VCaP (cell line): ENCODE measurements at regions not wholly inside any gene's neighbourhood (a gene's known extent, or its start where the extent isn't known, plus 50 kb on each side); places are given as distances from the start of the nearest gene placed in this dataset.

Experiments used
- H3K27ac ChIP-seq: fragments of 450-650 bp; 2 replicates; pipeline ENCODE4 v1.5.1; 2017
- CTCF ChIP-seq: fragments of 450-650 bp; conservative IDR thresholded peaks from 2 replicates; pipeline ENCODE4 v1.5.1; 2017; ENCODE audit warnings: mild to moderate bottlenecking, moderate library complexity

DNA sequence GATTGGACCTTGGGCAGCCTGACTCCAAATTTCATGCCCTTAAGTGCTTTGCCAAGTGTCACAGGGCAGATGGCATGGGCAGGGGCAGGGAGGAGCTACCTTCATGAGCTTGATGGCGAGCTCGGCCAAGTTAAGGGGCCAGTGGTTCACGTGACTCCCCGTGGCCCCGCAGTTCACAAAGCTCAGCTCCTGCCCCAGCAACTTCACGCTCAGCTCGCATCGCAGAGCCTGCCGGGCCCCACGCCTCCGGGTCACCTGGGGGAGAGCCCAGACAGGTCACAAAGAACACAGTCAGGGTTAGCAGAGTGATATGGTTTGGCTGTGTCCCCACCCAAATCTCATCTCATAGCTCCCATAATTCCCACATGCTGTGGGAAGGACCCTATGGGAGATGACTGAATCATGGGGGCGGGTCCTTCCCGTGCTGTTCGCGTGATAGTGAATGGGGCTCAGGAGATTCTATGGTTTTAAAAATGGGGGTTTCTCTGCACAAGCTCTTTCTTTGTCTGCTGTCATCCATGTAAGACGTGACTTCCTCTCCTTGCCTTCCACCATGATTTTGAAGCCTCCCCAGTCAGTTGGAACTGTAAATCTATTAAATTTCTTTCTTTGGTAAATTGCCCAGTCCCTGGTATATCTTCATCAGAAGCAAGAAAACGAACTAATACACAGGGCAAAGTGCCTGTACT is 108.1 kb downstream of the LITAF start:
- TF ChIP-seq CTCF = no peak
- no peak overlapping the region for H3K27ac ChIP-seq

GRCh38 chr16:11479916-11480315 is 106.8 kb downstream of the LITAF start:
- no peak overlapping the region for H3K27ac ChIP-seq
- no peak for TF ChIP-seq CTCF

DNA sequence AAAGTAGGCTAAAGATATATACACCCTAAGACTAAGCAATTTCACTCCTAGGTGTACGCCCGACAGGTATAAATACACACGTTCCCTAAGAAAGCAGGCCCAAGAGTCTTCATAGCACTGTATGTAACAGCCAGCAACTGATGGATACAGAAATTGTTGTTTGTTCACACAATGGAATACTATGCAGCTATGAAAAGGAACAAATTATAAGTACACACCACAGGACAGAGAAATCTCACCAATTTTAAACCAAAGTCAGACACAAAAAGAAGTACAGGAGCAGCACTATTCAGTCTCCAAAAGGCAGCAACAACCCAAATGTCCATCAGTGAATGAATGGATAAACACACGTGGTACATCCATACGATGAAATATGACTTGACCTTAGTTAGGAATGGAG is 106.1 kb downstream of the LITAF start:
- no peak for TF ChIP-seq CTCF

GRCh38 chr16:11481987-11482386 is 104.7 kb downstream of the LITAF start:
- no peak overlapping the region for H3K27ac ChIP-seq
- TF ChIP-seq CTCF = no peak

More for the DNA sequence above, 106.1 kb downstream of the LITAF start:
- H3K27ac ChIP-seq = no peak overlapping the region

GRCh38 chr16:11482946-11483748 is 103.6 kb downstream of the LITAF start:
- TF ChIP-seq CTCF = no peak
- H3K27ac ChIP-seq = no peak overlapping the region

DNA sequence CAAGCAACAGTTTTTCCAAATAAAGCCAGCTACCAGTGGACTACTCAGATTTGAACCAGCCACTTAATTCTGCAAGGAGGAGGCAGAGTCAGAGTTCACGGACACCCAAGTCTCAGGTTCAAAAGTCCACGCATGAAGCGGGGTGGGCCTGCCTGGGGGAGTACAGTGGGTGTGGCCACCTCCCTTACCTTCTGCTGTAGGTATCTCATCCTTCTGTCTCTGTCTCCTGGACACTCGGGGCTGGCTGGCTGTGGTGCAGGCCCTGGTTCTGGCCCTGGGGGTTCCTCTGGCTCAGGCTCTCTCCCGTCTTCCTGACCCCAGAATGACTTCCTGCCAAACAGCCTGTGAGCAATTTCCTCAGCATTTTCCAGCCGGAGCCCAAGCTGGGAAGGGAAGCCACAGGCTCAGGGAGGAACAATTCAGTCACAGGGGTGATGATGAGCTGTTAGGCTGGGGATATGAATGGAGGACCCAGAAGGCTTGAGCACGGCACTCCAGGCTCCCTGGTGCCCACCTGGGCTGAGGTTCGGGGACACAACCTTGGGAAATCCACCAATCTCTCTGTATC is 101.9 kb downstream of the LITAF start:
- TF ChIP-seq CTCF = no peak
- H3K27ac ChIP-seq = no peak overlapping the region

DNA sequence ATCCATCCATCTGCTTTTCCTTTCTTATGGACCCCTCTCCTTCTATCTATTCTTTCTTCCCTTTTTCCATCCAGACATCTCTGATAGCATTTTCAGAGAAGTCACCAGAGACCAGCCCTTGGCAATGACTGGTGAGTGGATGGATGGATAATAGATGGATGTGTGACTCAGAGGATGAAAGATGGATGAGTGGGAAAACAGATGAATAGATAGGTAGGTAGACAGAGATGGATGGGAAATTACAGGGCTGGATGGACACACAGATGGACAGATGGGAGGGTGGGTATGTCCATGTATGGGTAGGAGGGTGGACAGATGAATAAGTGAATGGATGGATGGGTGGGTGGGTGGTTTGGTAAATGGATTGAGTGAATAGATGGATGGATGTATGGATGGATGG is 101.0 kb downstream of the LITAF start:
- H3K27ac ChIP-seq = no peak overlapping the region
- no peak for TF ChIP-seq CTCF
